ENCODE measurements at regions not wholly inside any gene's neighbourhood (a gene's known extent, or its start where the extent isn't known, plus 50 kb on each side); places are given as distances from the start of the nearest gene placed in this dataset.

DNA sequence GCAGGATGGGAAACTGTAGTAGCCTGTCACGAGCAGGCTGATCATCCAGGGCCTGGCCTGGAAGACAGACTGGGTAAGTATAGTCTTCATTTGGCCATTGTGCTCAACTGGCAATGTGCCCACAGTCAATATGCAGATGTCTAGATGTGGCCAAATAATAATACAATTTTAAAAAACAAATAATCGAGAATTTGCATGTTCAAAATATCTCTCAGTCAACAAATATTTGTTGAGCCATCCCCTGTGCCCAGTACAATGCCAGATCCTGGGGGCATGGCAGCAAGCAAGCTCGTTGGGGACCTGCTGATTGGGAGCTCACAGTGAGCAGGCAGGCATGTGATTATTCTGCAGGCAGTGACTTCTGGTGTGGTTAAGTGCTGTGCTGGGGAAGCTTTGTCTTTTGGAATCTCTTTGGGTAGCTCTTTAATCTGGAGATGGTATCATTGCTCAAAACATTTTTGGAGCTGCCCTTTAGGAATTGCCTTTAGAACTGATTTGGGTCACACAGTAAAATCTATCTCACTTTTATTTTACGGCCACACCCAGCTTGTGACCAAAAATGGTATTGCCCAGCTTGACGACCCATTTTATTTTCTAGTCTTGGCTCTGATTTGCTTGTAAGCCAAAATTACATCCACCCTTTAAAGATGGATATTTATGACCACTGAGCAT, 92.2 kb downstream of the PLCE1 start:
- no peak for DNase-seq (ENCODE audit: low read depth)
- TF ChIP-seq, protein P1, sequence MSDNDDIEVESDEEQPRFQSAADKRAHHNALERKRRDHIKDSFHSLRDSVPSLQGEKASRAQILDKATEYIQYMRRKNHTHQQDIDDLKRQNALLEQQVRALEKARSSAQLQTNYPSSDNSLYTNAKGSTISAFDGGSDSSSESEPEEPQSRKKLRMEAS (IDR thresholded peaks at IDR 0.05; ENCODE audit: low read depth, low read length) = no peak
- no peak for TF ChIP-seq MYC (IDR thresholded peaks at IDR 0.05; ENCODE audit: low read depth, low read length)
- no peak for TF ChIP-seq CTCF (IDR thresholded peaks at IDR 0.05; ENCODE audit: low read depth, low read length)
- no peak for TF ChIP-seq POLR2A (IDR thresholded peaks at IDR 0.05; ENCODE audit: extremely low read depth, insufficient read length)
- H3K4me3 ChIP-seq (ENCODE audit: low read depth, low read length) = no peak overlapping the region

DNA sequence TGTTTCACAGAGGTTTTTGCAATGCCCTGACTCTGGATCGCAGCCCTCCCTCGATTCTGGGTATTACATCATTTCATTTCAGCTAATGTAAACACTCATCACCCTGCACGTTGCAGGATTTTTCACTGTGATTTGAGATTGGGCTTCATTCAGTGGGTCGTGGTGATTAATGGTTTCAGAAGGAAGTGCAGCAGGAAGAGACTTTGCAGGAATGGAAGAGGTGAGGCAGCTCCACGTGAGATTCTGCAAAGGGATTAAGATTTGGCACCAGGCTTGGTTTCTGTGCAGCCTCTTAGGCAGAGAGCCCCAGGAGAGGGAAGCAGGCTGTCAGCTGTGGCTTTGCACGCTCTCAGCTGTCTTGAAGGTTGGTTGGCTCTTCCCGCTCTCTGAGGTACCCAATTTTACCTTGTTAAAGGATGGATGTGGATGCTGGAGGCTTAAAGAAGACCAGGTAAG, 95.2 kb downstream of the PLCE1 start:
- no peak overlapping the region for H3K4me3 ChIP-seq (ENCODE audit: low read depth, low read length)
- DNase-seq (ENCODE audit: low read depth) = no peak
- TF ChIP-seq, protein P1 (IDR thresholded peaks at IDR 0.05; ENCODE audit: low read depth, low read length) = no peak
- TF ChIP-seq CTCF (IDR thresholded peaks at IDR 0.05; ENCODE audit: low read depth, low read length) = no peak
- no peak for TF ChIP-seq MYC (IDR thresholded peaks at IDR 0.05; ENCODE audit: low read depth, low read length)
- no peak for TF ChIP-seq POLR2A (IDR thresholded peaks at IDR 0.05; ENCODE audit: extremely low read depth, insufficient read length)

GRCh38 chr10:94091649-94092048, 97.9 kb downstream of the PLCE1 start:
- H3K4me3 ChIP-seq (ENCODE audit: low read depth, low read length) = no peak overlapping the region
- TF ChIP-seq, protein P1 (IDR thresholded peaks at IDR 0.05; ENCODE audit: low read depth, low read length) = no peak
- no peak for TF ChIP-seq CTCF (IDR thresholded peaks at IDR 0.05; ENCODE audit: low read depth, low read length)
- no peak for TF ChIP-seq MYC (IDR thresholded peaks at IDR 0.05; ENCODE audit: low read depth, low read length)
- TF ChIP-seq POLR2A (IDR thresholded peaks at IDR 0.05; ENCODE audit: extremely low read depth, insufficient read length) = no peak
- no peak for DNase-seq (ENCODE audit: low read depth)

DNA sequence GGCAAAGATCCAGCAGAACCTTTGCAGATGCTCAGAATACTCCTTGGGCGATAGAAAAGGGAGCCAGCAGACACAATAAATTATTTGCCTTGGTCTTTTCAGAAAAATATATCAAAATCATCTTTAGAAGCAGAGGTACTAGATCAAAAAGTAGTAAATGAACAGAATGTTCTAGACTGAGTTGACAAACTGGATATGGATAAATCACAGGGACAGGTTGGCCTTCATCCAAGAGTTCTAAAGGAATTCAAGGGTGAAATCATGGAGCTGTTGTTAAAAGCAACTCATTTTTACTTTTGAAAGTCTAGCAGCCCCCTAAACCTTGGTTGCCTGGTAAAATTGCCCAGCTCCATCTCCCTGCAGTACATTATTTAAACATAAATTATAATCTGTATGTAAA, 99.1 kb downstream of the PLCE1 start:
- no peak overlapping the region for H3K4me3 ChIP-seq (ENCODE audit: low read depth, low read length)
- TF ChIP-seq CTCF (IDR thresholded peaks at IDR 0.05; ENCODE audit: low read depth, low read length) = no peak
- TF ChIP-seq MYC (IDR thresholded peaks at IDR 0.05; ENCODE audit: low read depth, low read length) = no peak
- TF ChIP-seq, protein P1 (IDR thresholded peaks at IDR 0.05; ENCODE audit: low read depth, low read length) = no peak
- TF ChIP-seq POLR2A (IDR thresholded peaks at IDR 0.05; ENCODE audit: extremely low read depth, insufficient read length) = no peak
- no peak for DNase-seq (ENCODE audit: low read depth)

DNA sequence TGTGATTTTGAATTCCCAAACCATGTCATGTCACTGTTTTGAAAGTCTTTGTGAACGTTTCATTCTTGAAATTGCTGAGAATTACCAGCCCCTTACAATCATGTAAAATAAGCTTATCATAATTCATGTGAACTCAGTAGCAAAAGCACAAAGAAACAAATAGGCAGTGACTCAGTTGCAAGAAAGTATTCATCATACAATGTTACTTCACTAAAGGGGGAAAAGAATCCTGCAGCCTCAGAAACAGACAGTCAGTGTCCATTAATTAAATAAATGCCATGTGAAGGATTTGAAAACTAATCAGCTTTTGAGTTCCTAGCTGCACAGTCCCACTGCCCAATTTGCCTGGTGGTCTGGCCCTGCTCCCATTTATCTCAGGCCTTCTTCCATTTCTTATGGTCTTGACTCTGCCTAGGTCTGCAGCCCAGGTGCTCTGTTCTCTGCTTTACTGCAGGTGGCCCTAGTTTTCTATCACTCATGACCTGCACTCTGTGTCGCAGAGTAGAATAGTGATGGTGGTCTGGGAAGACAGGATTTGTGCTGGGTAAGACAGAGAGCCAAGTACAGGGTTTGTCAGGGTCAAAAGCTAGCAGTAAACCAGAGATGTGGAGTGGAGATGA, 99.7 kb downstream of the PLCE1 start:
- DNase-seq (ENCODE audit: low read depth) = no peak
- H3K4me3 ChIP-seq (ENCODE audit: low read depth, low read length) = no peak overlapping the region
- TF ChIP-seq, protein P1 (IDR thresholded peaks at IDR 0.05; ENCODE audit: low read depth, low read length) = no peak
- TF ChIP-seq MYC (IDR thresholded peaks at IDR 0.05; ENCODE audit: low read depth, low read length) (no peak), CTCF (IDR thresholded peaks at IDR 0.05; ENCODE audit: low read depth, low read length) (no peak), POLR2A (IDR thresholded peaks at IDR 0.05; ENCODE audit: extremely low read depth, insufficient read length) (no peak)

All from NB4 (cell line).